ENCODE measurements at regions not wholly inside any gene's neighbourhood (a gene's known extent, or its start where the extent isn't known, plus 50 kb on each side); places are given as distances from the start of the nearest gene placed in this dataset.

DNA sequence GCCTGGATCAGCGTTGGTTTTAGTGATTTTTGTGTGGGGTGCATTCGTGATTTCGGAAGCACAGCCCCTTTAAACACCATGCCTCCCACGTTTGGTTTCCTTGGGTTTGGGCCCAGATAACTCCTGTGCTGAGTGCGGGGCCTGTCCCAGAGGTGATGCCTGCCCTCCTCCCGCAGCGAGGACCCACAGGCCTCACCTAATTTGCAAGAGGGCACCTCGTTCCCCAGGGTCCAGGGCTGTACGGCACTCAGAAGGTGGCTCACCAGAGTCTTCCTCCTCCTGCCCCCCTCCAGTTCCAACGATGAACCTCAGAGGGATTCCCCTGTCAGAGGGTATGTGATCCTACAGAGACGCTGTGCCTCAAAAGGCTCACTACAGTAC, 54.3 kb upstream of the SOX1 start:
- DNase-seq (ENCODE audit: low read depth in 1 of 2, low spot score in 1 of 2): no peak
- no peak for TF ChIP-seq JUND (IDR thresholded peaks at IDR 0.05; ENCODE audit: low read depth)
- in situ Hi-C loops (cut with HindIII; ENCODE audit: low pct_unique_long_range_greater_than_20kb, low sequenced_read_pairs): no loop called here

DNA sequence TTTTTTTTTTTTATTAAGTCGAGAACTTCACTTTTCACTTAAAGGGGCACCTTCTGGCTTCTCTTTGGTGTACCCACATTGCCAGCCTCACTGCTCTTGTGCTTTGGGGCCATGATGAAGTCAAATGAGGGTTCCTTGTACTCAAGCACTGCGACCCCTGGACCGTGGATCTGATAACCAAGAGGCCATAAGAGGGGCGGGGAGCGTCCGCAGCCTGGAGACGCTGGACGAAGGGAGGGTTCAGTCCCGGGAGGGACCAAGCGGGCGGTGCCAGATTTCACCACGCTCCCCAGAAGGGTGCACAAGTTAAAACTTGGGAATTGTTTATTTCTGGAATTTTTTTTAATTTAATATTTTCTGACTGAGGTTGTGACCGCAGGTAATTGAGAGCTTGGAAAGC, 53.3 kb upstream of the SOX1 start:
- in situ Hi-C loops (cut with HindIII; ENCODE audit: low pct_unique_long_range_greater_than_20kb, low sequenced_read_pairs): no loop called here
- no peak for DNase-seq (ENCODE audit: low read depth in 1 of 2, low spot score in 1 of 2)
- no peak for TF ChIP-seq JUND (IDR thresholded peaks at IDR 0.05; ENCODE audit: low read depth)

DNA sequence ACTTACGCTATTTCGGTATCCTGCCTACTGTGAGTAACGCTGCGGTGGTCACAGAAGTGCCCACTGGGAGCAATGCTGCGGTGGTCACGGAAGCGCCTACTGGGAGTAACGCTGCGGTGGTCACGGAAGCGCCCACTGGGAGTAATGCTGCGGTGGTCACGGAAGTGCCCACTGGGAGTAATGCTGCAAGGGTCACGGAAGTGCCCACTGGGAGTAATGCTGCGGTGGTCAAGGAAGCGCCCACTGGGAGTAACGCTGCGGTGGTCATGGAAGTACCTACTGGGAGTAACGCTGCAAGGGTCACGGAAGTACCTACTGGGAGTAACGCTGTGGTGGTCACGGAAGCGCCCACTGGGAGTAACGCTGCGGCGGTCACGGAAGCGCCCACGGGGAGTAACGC, 52.1 kb upstream of the SOX1 start:
- DNase-seq (ENCODE audit: low read depth in 1 of 2, low spot score in 1 of 2): no peak
- in situ Hi-C loops (cut with HindIII; ENCODE audit: low pct_unique_long_range_greater_than_20kb, low sequenced_read_pairs): no loop called here

More for the DNA sequence above, 52.1 kb upstream of the SOX1 start:
- TF ChIP-seq JUND (IDR thresholded peaks at IDR 0.05; ENCODE audit: low read depth): no peak

Data from T47D (cell line).